ENCODE measurements at regions not wholly inside any gene's neighbourhood (a gene's known extent, or its start where the extent isn't known, plus 50 kb on each side); places are given as distances from the start of the nearest gene placed in this dataset.

DNA sequence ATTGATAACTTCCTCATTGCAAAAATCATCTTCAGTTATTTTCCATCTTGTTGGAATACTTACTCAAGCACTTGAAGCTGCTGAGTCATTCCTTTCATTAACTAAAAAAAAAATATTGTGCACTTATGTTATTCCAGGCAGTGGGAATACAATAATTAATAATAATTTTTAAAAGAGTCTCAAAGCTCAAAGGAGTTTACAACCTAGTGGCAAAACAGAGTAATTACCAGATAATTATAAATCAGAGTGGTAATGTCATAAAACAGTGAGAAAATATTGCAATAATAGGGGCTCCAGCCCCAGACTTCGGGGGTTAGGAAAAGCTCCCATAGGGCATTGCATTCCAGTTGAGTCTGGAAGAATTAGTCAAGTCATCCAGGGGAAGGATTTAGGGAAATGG, 79.6 kb downstream of the DDX53 start:
- no peak for TF ChIP-seq ZBTB20 (CRISPR knock-in tag; IDR thresholded peaks at IDR 0.05; ENCODE audit: borderline replicate concordance, low read depth)
- TF ChIP-seq ADNP (CRISPR knock-in tag; IDR thresholded peaks at IDR 0.05): no peak
- no peak for TF ChIP-seq POLR2AphosphoS5 (IDR thresholded peaks at IDR 0.05; ENCODE audit: low read depth, low read length)
- TF ChIP-seq, protein P1, sequence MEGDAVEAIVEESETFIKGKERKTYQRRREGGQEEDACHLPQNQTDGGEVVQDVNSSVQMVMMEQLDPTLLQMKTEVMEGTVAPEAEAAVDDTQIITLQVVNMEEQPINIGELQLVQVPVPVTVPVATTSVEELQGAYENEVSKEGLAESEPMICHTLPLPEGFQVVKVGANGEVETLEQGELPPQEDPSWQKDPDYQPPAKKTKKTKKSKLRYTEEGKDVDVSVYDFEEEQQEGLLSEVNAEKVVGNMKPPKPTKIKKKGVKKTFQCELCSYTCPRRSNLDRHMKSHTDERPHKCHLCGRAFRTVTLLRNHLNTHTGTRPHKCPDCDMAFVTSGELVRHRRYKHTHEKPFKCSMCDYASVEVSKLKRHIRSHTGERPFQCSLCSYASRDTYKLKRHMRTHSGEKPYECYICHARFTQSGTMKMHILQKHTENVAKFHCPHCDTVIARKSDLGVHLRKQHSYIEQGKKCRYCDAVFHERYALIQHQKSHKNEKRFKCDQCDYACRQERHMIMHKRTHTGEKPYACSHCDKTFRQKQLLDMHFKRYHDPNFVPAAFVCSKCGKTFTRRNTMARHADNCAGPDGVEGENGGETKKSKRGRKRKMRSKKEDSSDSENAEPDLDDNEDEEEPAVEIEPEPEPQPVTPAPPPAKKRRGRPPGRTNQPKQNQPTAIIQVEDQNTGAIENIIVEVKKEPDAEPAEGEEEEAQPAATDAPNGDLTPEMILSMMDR (CRISPR knock-in tag; IDR thresholded peaks at IDR 0.05): no peak
- no peak for TF ChIP-seq MAX (IDR thresholded peaks at IDR 0.05)
- no peak for TF ChIP-seq TEAD2 (CRISPR knock-in tag; IDR thresholded peaks at IDR 0.05)
- no peak for TF ChIP-seq CEBPB (IDR thresholded peaks at IDR 0.05; ENCODE audit: borderline replicate concordance, low read depth, low read length)
- TF ChIP-seq ZNF121 (CRISPR knock-in tag; IDR thresholded peaks at IDR 0.05): no peak
- TF ChIP-seq, protein P2, sequence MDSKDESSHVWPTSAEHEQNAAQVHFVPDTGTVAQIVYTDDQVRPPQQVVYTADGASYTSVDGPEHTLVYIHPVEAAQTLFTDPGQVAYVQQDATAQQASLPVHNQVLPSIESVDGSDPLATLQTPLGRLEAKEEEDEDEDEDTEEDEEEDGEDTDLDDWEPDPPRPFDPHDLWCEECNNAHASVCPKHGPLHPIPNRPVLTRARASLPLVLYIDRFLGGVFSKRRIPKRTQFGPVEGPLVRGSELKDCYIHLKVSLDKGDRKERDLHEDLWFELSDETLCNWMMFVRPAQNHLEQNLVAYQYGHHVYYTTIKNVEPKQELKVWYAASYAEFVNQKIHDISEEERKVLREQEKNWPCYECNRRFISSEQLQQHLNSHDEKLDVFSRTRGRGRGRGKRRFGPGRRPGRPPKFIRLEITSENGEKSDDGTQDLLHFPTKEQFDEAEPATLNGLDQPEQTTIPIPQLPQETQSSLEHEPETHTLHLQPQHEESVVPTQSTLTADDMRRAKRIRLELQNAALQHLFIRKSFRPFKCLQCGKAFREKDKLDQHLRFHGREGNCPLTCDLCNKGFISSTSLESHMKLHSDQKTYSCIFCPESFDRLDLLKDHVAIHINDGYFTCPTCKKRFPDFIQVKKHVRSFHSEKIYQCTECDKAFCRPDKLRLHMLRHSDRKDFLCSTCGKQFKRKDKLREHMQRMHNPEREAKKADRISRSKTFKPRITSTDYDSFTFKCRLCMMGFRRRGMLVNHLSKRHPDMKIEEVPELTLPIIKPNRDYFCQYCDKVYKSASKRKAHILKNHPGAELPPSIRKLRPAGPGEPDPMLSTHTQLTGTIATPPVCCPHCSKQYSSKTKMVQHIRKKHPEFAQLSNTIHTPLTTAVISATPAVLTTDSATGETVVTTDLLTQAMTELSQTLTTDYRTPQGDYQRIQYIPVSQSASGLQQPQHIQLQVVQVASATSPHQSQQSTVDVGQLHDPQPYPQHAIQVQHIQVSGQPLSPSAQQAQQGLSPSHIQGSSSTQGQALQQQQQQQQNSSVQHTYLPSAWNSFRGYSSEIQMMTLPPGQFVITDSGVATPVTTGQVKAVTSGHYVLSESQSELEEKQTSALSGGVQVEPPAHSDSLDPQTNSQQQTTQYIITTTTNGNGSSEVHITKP (CRISPR knock-in tag; IDR thresholded peaks at IDR 0.05; ENCODE audit: low read depth): no peak
